ENCODE measurements at regions not wholly inside any gene's neighbourhood (a gene's known extent, or its start where the extent isn't known, plus 50 kb on each side); places are given as distances from the start of the nearest gene placed in this dataset.
"Not testable (repeated sequence)": the region's sequence is repeated elsewhere in the genome, so short reads cannot be mapped to it uniquely, and the experiment has no call there.

DNA sequence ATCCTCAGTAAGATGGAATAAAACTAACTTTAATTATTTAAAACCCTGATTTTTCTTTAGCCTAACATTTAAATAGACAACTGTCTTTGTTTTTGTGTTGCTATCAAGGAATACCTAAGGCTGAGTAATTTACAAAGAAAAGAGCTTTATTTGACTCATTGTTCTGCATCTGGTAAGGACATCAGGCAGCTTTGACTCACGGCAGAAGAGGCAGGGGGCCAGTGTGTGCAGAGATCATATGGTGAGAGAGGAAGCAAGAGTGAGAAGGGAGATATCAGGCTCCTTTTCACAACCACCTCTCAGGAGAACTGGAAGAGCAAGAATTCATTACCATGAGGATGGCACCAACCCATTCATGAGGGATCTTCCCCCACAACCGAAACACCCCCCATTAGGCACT, 64.6 kb upstream of the TFPI start:
- POLR2A ChIA-PET (ENCODE audit: low non-redundant PET) = no interaction called here

DNA sequence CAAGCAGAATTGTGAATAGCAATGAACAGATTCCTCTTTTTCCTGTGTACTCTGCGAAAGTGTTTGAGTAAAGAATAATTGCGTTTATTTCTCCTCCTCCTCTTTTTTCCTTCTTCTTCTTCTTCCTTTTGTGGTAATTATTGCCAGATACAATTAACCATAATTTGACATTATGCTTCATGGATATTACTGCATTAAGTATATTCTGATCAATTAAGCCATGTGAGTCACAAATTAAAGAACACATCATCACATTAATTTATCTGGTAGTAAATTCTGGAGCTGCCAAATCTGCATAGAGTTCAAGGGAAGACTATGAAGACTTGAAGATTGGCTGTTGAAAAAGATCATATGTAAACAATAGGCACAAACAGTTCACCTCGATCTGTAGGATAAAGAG, 72.9 kb upstream of the TFPI start:
- H3K27ac ChIP-seq = no peak overlapping the region
- ChIA-PET CTCF (no interaction called here), POLR2A (ENCODE audit: low non-redundant PET) (no interaction called here)
- DNase-seq (ENCODE audit: low spot score) = no peak
- TF ChIP-seq, protein P1, sequence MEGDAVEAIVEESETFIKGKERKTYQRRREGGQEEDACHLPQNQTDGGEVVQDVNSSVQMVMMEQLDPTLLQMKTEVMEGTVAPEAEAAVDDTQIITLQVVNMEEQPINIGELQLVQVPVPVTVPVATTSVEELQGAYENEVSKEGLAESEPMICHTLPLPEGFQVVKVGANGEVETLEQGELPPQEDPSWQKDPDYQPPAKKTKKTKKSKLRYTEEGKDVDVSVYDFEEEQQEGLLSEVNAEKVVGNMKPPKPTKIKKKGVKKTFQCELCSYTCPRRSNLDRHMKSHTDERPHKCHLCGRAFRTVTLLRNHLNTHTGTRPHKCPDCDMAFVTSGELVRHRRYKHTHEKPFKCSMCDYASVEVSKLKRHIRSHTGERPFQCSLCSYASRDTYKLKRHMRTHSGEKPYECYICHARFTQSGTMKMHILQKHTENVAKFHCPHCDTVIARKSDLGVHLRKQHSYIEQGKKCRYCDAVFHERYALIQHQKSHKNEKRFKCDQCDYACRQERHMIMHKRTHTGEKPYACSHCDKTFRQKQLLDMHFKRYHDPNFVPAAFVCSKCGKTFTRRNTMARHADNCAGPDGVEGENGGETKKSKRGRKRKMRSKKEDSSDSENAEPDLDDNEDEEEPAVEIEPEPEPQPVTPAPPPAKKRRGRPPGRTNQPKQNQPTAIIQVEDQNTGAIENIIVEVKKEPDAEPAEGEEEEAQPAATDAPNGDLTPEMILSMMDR (conservative IDR thresholded peaks at IDR 0.05; ENCODE audit: low read depth) = no peak

More for the DNA sequence above, 64.6 kb upstream of the TFPI start:
- H3K27ac ChIP-seq = no peak overlapping the region
- TF ChIP-seq, protein P1 (conservative IDR thresholded peaks at IDR 0.05; ENCODE audit: low read depth) = no peak
- CTCF ChIA-PET = interaction anchor here (0.7 kb wide), 2 partner anchors 38 to 957 kb away, joined by 3 to 4 read pairs; no protein-coding TSS in a partner anchor
- DNase-seq (ENCODE audit: low spot score) = no peak

DNA sequence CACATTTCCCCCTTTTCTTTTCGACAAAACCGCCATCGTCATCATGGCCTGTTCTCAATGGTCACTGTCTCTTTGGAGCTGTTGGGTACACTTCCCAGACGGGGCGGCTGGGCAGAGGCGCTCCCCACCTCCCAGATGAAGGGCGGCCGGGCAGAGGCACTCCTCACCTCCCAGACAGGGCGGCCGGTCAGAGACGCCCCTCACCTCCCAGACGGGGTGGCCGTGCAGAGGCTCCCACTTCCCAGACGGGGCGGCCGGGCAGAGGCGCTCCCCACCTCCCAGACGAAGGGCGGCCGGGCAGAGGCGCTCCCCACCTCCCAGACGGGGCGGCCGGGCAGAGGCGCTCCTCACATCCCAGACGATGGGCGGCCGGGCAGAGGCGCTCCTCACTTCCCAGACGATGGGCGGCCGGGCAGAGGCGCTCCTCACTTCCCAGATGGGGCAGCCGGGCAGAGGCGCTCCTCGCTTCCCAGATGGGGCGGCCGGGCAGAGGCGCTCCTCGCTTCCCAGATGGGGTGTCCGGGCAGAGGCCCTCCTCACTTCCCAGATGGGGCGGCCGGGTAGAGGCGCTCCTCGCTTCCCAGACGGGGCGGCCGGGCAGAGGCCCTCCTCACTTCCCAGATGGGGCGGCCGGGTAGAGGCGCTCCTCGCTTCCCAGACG, 82.6 kb upstream of the TFPI start:
- DNase-seq (ENCODE audit: low spot score); H3K27ac ChIP-seq; POLR2A ChIA-PET (ENCODE audit: low non-redundant PET); CTCF ChIA-PET: not testable (repeated sequence)

DNA sequence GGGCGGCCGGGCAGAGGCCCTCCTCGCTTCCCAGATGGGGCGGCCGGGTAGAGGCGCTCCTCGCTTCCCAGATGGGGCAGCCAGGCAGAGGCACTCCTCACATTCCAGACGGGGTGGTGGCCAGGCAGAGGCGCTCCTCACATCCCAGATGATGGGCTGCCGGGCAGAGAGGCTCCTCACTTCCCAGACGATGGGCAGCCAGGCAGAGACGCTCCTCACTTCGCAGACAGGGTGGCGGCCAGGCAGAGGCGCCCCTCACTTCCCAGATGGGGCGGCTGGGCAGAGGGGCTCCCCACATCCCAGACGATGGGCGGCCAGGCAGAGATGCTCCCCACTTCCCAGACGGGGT, 83.1 kb upstream of the TFPI start:
- POLR2A ChIA-PET (ENCODE audit: low non-redundant PET); DNase-seq (ENCODE audit: low spot score); CTCF ChIA-PET; H3K27ac ChIP-seq: not testable (repeated sequence)

DNA sequence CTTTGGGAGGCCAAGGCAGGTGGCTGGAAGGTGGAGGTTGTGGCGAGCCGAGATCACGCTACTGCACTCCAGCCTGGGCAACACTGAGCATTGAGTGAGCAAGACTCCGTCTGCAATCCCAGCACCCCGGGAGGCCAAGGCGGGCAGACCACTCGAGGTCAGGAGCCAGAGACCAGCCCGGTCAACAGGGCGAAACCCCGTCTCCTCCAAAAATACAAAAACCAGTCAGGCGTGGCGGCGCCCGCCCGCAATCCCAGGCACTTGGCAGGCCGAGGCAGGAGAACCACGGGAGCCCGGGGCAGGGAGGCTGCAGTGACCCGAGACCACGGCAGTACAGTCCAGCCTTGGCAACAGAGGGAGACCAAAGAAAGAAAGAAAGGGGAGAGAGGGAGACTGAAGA, 83.5 kb upstream of the TFPI start:
- POLR2A ChIA-PET (ENCODE audit: low non-redundant PET); H3K27ac ChIP-seq; DNase-seq (ENCODE audit: low spot score): not testable (repeated sequence)
- CTCF ChIA-PET = interaction anchor here (0.7 kb wide), 1 partner anchor 57 kb away, joined by 3 read pairs; no protein-coding TSS in a partner anchor

DNA sequence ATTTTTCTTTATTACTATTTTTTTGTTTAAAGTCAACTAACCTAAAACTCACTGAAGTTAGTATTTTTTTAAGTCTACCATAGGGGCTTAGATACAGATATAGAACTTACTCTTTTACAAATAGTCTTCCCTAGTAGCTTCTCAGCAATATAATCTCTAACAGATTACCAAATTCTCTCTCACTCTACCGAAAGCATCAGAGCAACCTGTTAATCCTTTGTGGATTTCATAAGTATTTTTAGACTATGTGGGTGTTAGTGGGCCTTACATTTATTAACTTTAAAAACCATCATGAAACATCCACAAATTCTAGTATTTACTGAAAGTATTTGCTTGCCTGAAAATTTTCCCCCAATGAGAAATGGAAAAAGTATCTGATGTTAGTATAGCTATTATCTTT, 84.6 kb upstream of the TFPI start:
- H3K27ac ChIP-seq = no peak overlapping the region
- POLR2A ChIA-PET (ENCODE audit: low non-redundant PET) = no interaction called here
- CTCF ChIA-PET = no interaction called here
- no peak for DNase-seq (ENCODE audit: low spot score)
- TF ChIP-seq, protein P1 (conservative IDR thresholded peaks at IDR 0.05; ENCODE audit: low read depth) = no peak

DNA sequence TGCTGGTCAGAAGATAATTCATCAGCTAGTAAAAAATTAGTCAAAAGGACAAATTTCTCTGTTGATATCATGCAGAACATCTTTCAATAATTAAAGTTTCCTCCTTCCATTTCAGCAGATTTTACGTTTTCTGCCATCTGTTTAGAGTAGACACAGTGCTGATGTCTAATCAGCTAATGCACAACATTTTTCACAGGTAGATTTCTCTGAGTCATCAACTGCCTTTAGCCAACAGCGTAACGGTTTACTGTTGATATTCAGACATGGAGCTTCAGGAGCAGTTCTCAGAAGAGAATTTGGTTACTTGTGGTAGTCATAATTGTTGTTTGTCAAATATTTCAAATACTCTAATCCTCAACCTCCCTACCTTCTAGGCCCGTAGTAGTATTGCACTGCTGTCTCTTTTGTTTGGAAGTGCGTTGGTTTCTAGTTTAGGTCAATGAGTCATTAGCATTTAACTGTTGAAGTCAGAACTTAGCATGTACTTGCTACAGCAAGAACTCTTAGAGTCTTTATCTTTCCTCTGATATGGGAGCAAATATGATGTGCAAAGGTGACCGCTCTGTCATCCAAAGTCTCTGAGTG, 86.8 kb upstream of the TFPI start:
- no peak overlapping the region for H3K27ac ChIP-seq
- ChIA-PET POLR2A (ENCODE audit: low non-redundant PET) (no interaction called here), CTCF (interaction anchor here (0.7 kb wide), 1 partner anchor 1724 kb away, joined by 3 read pairs; no protein-coding TSS in a partner anchor)
- TF ChIP-seq, protein P1 (conservative IDR thresholded peaks at IDR 0.05; ENCODE audit: low read depth) = no peak
- no peak for DNase-seq (ENCODE audit: low spot score)

DNA sequence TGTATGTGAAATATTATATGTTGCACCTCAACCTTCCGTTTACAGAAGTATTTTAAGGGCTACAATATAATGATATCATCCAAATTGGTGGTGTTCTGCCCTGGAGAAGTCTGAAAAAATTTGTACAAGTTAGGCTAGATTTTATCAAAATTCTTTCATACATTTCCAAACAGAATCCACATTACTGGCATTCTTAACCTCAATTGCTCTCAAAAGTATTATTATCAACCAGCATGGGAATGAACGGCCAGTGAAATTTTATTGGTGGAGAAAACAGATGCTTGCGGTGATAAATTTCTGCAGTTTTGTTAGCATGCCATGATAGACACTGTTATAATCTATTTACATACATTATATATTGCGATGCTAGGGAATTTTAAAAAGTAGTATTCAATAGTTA, 88.3 kb upstream of the TFPI start:
- ChIA-PET POLR2A (ENCODE audit: low non-redundant PET) (no interaction called here), CTCF (interaction anchor here (1.0 kb wide), 1 partner anchor 14 kb away, joined by 4 read pairs; no protein-coding TSS in a partner anchor)
- TF ChIP-seq, protein P1 (conservative IDR thresholded peaks at IDR 0.05; ENCODE audit: low read depth) = no peak
- DNase-seq (ENCODE audit: low spot score) = no peak
- no peak overlapping the region for H3K27ac ChIP-seq

Data from RWPE1 (cell line).